ENCODE measurements at regions not wholly inside any gene's neighbourhood (a gene's known extent, or its start where the extent isn't known, plus 50 kb on each side); places are given as distances from the start of the nearest gene placed in this dataset.

- no peak for TF ChIP-seq ZFX (IDR thresholded peaks at IDR 0.05; ENCODE audit: borderline replicate concordance)
- H3K27ac ChIP-seq = no peak overlapping the region
Observed at GRCh38 chr12:58435647-58436046, 484.7 kb downstream of the LRIG3 start.

- no peak for TF ChIP-seq CTCF (IDR thresholded peaks at IDR 0.05)
- no peak for TF ChIP-seq ZFX (IDR thresholded peaks at IDR 0.05; ENCODE audit: borderline replicate concordance)
- H3K27ac ChIP-seq = no peak overlapping the region
Observed at GRCh38 chr12:58441483-58441882, 478.8 kb downstream of the LRIG3 start.

GRCh38 chr12:58443273-58443980 is 476.9 kb downstream of the LRIG3 start:
- TF ChIP-seq ZFX (IDR thresholded peaks at IDR 0.05; ENCODE audit: borderline replicate concordance) (no peak), CTCF (IDR thresholded peaks at IDR 0.05) (peak; percentile 67)

GRCh38 chr12:58443981-58444371 is 476.3 kb downstream of the LRIG3 start:
- H3K27ac ChIP-seq = no peak overlapping the region
- no peak for TF ChIP-seq CTCF (IDR thresholded peaks at IDR 0.05)
- TF ChIP-seq ZFX (IDR thresholded peaks at IDR 0.05; ENCODE audit: borderline replicate concordance) = no peak

More at GRCh38 chr12:58443273-58443980, 476.9 kb downstream of the LRIG3 start:
- no peak overlapping the region for H3K27ac ChIP-seq

- no peak overlapping the region for H3K27ac ChIP-seq
- TF ChIP-seq ZFX (IDR thresholded peaks at IDR 0.05; ENCODE audit: borderline replicate concordance) = no peak
- no peak for TF ChIP-seq CTCF (IDR thresholded peaks at IDR 0.05)
Observed at GRCh38 chr12:58450868-58451482, 469.3 kb downstream of the LRIG3 start.

GRCh38 chr12:58452546-58452945 is 467.8 kb downstream of the LRIG3 start:
- TF ChIP-seq CTCF (IDR thresholded peaks at IDR 0.05) = no peak
- no peak for TF ChIP-seq ZFX (IDR thresholded peaks at IDR 0.05; ENCODE audit: borderline replicate concordance)
- H3K27ac ChIP-seq = no peak overlapping the region

GRCh38 chr12:58453306-58453705 is 467.0 kb downstream of the LRIG3 start:
- no peak overlapping the region for H3K27ac ChIP-seq
- no peak for TF ChIP-seq ZFX (IDR thresholded peaks at IDR 0.05; ENCODE audit: borderline replicate concordance)

GRCh38 chr12:58455136-58455535 is 465.2 kb downstream of the LRIG3 start:
- TF ChIP-seq ZFX (IDR thresholded peaks at IDR 0.05; ENCODE audit: borderline replicate concordance) = no peak
- no peak for TF ChIP-seq CTCF (IDR thresholded peaks at IDR 0.05)
- H3K27ac ChIP-seq = no peak overlapping the region
